Heart right ventricle (tissue), 16 donors: ENCODE measurements at regions not wholly inside any gene's neighbourhood (a gene's known extent, or its start where the extent isn't known, plus 50 kb on each side); places are given as distances from the start of the nearest gene placed in this dataset.

Experiments used
- ATAC-seq, 8 donors: fragments of 200-7000 bp; cut with Tn5 transposase; one replicate each; pipeline ENCODE4 v1.9.1; 2020; ENCODE audit warnings: mild to moderate bottlenecking in 8 of 8, moderate library complexity in 8 of 8, moderate number of reproducible peaks in 1 of 8
- DNase-seq, 2 donors: peaks; one replicate each; pipeline ENCODE4 v3.0.0-alpha.2; 2020
- H3K27ac ChIP-seq, 10 donors: fragments of 200-600 bp; sonication (generic) in 2 of 10; one replicate each; pipeline versions ENCODE4 v1.5.0 to v1.8.0; 2020 to 2022; ENCODE audit warnings: mild to moderate bottlenecking in 3 of 10
- H3K27me3 ChIP-seq, 7 donors: fragments of 200-600 bp; one replicate each; pipeline ENCODE4 v1.8.0; 2021 to 2022; ENCODE audit warnings: mild to moderate bottlenecking in 2 of 7
- H3K36me3 ChIP-seq, 9 donors: fragments of 200-600 bp; sonication (generic) in 1 of 9; one replicate each; pipeline versions ENCODE4 v1.5.0 to v1.8.0; 2020 to 2022; ENCODE audit warnings: mild to moderate bottlenecking in 2 of 9
- H3K4me1 ChIP-seq, 9 donors: fragments of 200-600 bp; sonication (generic) in 1 of 9; one replicate each; pipeline versions ENCODE4 v1.5.0 to v1.8.0; 2020 to 2022; ENCODE audit warnings: mild to moderate bottlenecking in 4 of 9
- H3K4me3 ChIP-seq, 10 donors: fragments of 200-600 bp; sonication (generic) in 2 of 10; one replicate each; pipeline versions ENCODE4 v1.5.0 to v1.8.0; 2020 to 2022; ENCODE audit warnings: mild to moderate bottlenecking in 7 of 10, moderate library complexity in 2 of 10
- H3K9me3 ChIP-seq, 11 donors: fragments of 200-600 bp in 10 of 11; sonication (generic) in 2 of 11; one replicate each; pipeline versions ENCODE4 v1.5.0 to v1.8.0; 2013 to 2022; ENCODE audit warnings: mild to moderate bottlenecking in 2 of 11, control low read depth in 1 of 11, moderate library complexity in 1 of 11
- CTCF ChIP-seq, 9 donors: fragments of 200-600 bp; sonication (generic) in 2 of 9; IDR thresholded peaks; one replicate each; pipeline versions ENCODE4 v1.5.0 to v1.8.0; 2021 to 2022; ENCODE audit warnings: antibody characterized with exemption in 9 of 9, mild to moderate bottlenecking in 5 of 9, moderate library complexity in 1 of 9
- WGBS, 2 donors: extraction: QIAGEN DNeasy Blood & Tissue Kit; methylation state at CpG; one replicate each; pipeline ENCODE4 v1.1.7; 2013; ENCODE audit warnings: inconsistent platforms in 1 of 2; 5-methylcytosine and 5-hydroxymethylcytosine counted together
- intact Hi-C, 10 donors: fragments of 100-400 bp; cut with DNase I; formaldehyde crosslinking; loops; one replicate each; pipeline versions ENCODE4 v1.11.1 to v1.14.2; 2022
- donor health status: Arrhythmogenic right ventricular cardiomyopathy.
- donor health status: ischemic (EF 13 %, LVEDD 7.1; RV severe dilation, severe dysfunction).
- donor health status: healthy with polysubstance abuse.
- donor health status: DM: no; HTN: yes; CAD: no.
- donor health status: DM: no; HTN: no; CAD: no.
- donor health status: ischemic (EF 25% LVEDD 6.9; RV normal size, moderate dysfunction).
- donor health status: ischemic (EF 25% LVEDD 5.7; RV mildly dilated, moderate dysfunction).
- donor health status: healthy.
- donor health status: DM: yes; HTN: yes; CAD: no.
- donor health status: Ischemic cardiomyopathy.
- donor health status: ischemic (EF 35%, LVEDD 5.7; RV mildly dilated, moderate dysfunction).
- donor health status: nonischemic (EF 11% LVEDD 7.7; RV severe dilation, severe dysfunction).
- donor health status: DM: yes; HTN: yes; CAD: no.
- donor health status: PGD.
- donor health status: ischemic (EF 29% LVEDD 5.4; RV normal size, mild dysfunction).
- donor health status: nonischemic (EF 23%, LVEDD 6.1; RV moderate dilation, normal function).

DNA sequence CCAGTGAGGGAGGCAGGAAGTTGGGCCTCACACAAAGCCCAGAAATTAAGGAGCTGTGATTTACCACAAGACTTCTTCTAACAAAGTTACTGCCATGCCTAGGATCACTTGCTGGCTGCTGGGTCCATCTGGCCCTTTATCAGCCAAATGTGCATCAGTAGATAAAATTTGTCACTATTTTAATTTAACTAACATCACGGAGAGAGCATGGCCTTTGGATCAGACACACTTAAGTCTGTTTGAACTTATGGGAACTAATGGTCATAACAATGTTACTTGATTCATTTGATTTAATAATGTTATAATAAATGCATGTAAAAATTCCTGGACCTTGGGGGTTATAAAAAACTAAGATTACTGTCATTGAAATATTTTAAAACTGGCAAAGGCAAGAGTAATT is 67.2 kb upstream of the CCDC190 start:
- peaks cover 0 to 9% (median 0%) of the 10 kb centered on the region in 9 donors for H3K4me1 ChIP-seq
- WGBS, 2 donors, result 73 to 75% methylated on average over 1 of the region's 1 CpG
- H3K4me3 ChIP-seq, result no peak overlapping the region
- TF ChIP-seq CTCF (IDR thresholded peaks at IDR 0.05), result no peak
- no peak for DNase-seq
- no peak for ATAC-seq
- intact Hi-C loops, result loop anchor here in 1 of 10 donors (5.0 kb wide), 1 partner anchor 49 kb away; no protein-coding TSS in a partner anchor
- H3K36me3 ChIP-seq, result no peaks in the 10 kb centered on the region
- H3K9me3 ChIP-seq, result no peaks in the 10 kb centered on the region
- H3K27me3 ChIP-seq, result peaks cover 0 to 11% (median 0%) of the 10 kb centered on the region in 7 donors
- no peak overlapping the region for H3K27ac ChIP-seq

GRCh38 chr1:162927421-162927820 is 66.4 kb upstream of the CCDC190 start:
- WGBS, 2 donors, result 96% methylated on average over 5 of the region's 5 CpGs
- intact Hi-C loops, result loop anchor here in 1 of 10 donors (5.0 kb wide), 1 partner anchor 50 kb away; no protein-coding TSS in a partner anchor
- Histone ChIP-seq H3K4me1 (peaks cover 0 to 9% (median 0%) of the 10 kb centered on the region in 9 donors), H3K36me3 (no peaks in the 10 kb centered on the region), H3K9me3 (no peaks in the 10 kb centered on the region), H3K27me3 (peaks cover 0 to 11% (median 0%) of the 10 kb centered on the region in 7 donors), H3K4me3 (no peak overlapping the region), H3K27ac (no peak overlapping the region)
- no peak for TF ChIP-seq CTCF (IDR thresholded peaks at IDR 0.05)
- no peak for ATAC-seq
- DNase-seq, result no peak

DNA sequence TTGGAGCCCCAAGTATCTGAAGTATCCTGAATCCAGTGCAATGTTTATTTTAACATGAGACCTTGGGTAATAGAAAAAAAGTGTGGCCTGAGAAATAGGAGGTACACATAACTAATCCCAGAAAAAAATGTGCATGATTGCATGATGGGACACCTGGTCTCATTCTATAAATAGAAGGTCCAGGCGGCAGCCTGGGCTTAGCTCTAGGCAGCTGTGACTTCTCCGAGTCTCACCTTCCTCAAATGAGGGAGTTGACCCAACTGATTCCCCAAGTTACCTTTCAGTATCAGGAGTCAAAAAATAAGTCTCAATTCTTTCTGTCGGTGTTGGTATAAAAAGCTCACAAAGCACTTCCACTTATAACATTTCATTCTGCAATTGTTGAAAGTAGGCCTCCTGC is 65.9 kb upstream of the CCDC190 start:
- no peak overlapping the region for H3K4me3 ChIP-seq
- intact Hi-C loops, result loop anchor here in 1 of 10 donors (5.0 kb wide), 1 partner anchor 50 kb away; no protein-coding TSS in a partner anchor
- peaks cover 0 to 11% (median 0%) of the 10 kb centered on the region in 7 donors for H3K27me3 ChIP-seq
- 83 to 91% methylated on average over 3 of the region's 3 CpGs for WGBS, 2 donors
- no peak for TF ChIP-seq CTCF (IDR thresholded peaks at IDR 0.05)
- no peak overlapping the region for H3K27ac ChIP-seq
- ATAC-seq (no peak), DNase-seq (no peak)
- H3K36me3 ChIP-seq, result no peaks in the 10 kb centered on the region
- peaks cover 0 to 9% (median 0%) of the 10 kb centered on the region in 9 donors for H3K4me1 ChIP-seq
- no peaks in the 10 kb centered on the region for H3K9me3 ChIP-seq

- Histone ChIP-seq H3K27ac (no peak overlapping the region), H3K36me3 (no peaks in the 10 kb centered on the region), H3K4me1 (no peaks in the 10 kb centered on the region), H3K27me3 (peaks cover 0 to 3% (median 0%) of the 10 kb centered on the region in 7 donors), H3K9me3 (no peaks in the 10 kb centered on the region), H3K4me3 (no peak overlapping the region)
- ATAC-seq (no peak), DNase-seq (no peak)
- intact Hi-C loops, result no loop called here
- TF ChIP-seq CTCF (IDR thresholded peaks at IDR 0.05), result no peak
- WGBS, 2 donors, result 82 to 84% methylated on average over 2 of the region's 2 CpGs
Measured at GRCh38 chr1:162924179-162924578, 63.2 kb upstream of the CCDC190 start.
